ENCODE measurements at regions not wholly inside any gene's neighbourhood (a gene's known extent, or its start where the extent isn't known, plus 50 kb on each side); places are given as distances from the start of the nearest gene placed in this dataset.

- TF ChIP-seq POLR2A (IDR thresholded peaks at IDR 0.05) (no peak), EP300 (IDR thresholded peaks at IDR 0.05) (no peak)
- TF ChIP-seq, protein P1, sequence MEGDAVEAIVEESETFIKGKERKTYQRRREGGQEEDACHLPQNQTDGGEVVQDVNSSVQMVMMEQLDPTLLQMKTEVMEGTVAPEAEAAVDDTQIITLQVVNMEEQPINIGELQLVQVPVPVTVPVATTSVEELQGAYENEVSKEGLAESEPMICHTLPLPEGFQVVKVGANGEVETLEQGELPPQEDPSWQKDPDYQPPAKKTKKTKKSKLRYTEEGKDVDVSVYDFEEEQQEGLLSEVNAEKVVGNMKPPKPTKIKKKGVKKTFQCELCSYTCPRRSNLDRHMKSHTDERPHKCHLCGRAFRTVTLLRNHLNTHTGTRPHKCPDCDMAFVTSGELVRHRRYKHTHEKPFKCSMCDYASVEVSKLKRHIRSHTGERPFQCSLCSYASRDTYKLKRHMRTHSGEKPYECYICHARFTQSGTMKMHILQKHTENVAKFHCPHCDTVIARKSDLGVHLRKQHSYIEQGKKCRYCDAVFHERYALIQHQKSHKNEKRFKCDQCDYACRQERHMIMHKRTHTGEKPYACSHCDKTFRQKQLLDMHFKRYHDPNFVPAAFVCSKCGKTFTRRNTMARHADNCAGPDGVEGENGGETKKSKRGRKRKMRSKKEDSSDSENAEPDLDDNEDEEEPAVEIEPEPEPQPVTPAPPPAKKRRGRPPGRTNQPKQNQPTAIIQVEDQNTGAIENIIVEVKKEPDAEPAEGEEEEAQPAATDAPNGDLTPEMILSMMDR (IDR thresholded peaks at IDR 0.05), result no peak
- no peak overlapping the region for H3K4me3 ChIP-seq
- intact Hi-C loops (cut with DNase I), result no loop called here
- no peaks in the 10 kb centered on the region for H3K27me3 ChIP-seq
- H3K36me3 ChIP-seq, result no peaks in the 10 kb centered on the region
- WGBS, 3 donors, result 78 to 82% (median 81%) methylated on average over 4 of the region's 4 CpGs
- no peaks in the 10 kb centered on the region for H3K4me1 ChIP-seq (ENCODE audit: insufficient read depth)
- no peak overlapping the region for H3K27ac ChIP-seq
- peaks cover 0 to 12% of the 10 kb centered on the region in 2 donors for H3K9me3 ChIP-seq
- DNase-seq, result no peak
Measured at GRCh38 chr1:29563571-29563970, 327.2 kb downstream of the PTPRU start.

GRCh38 chr1:29563092-29563491 lies 326.8 kb downstream of the PTPRU start:
- DNase-seq, result no peak
- Histone ChIP-seq H3K36me3 (no peaks in the 10 kb centered on the region), H3K27me3 (no peaks in the 10 kb centered on the region), H3K27ac (no peak overlapping the region), H3K4me1 (ENCODE audit: insufficient read depth) (no peaks in the 10 kb centered on the region), H3K4me3 (no peak overlapping the region), H3K9me3 (peaks cover 0 to 12% of the 10 kb centered on the region in 2 donors)
- TF ChIP-seq EP300 (IDR thresholded peaks at IDR 0.05) (no peak), POLR2A (IDR thresholded peaks at IDR 0.05) (no peak)
- TF ChIP-seq, protein P1 (IDR thresholded peaks at IDR 0.05), result no peak
- intact Hi-C loops (cut with DNase I), result no loop called here
- WGBS, 3 donors, result 62 to 74% (median 70%) methylated on average over 3 of the region's 3 CpGs

GRCh38 chr1:29559056-29559455 lies 322.7 kb downstream of the PTPRU start:
- Histone ChIP-seq H3K27ac (no peak overlapping the region), H3K27me3 (no peaks in the 10 kb centered on the region), H3K9me3 (no peaks in the 10 kb centered on the region), H3K4me1 (ENCODE audit: insufficient read depth) (no peaks in the 10 kb centered on the region), H3K36me3 (no peaks in the 10 kb centered on the region), H3K4me3 (no peak overlapping the region)
- no peak for DNase-seq
- intact Hi-C loops (cut with DNase I), result no loop called here
- TF ChIP-seq EP300 (IDR thresholded peaks at IDR 0.05) (no peak), POLR2A (IDR thresholded peaks at IDR 0.05) (no peak)
- TF ChIP-seq, protein P1 (IDR thresholded peaks at IDR 0.05), result no peak
- 50 to 81% (median 51%) methylated on average over 3 of the region's 3 CpGs for WGBS, 3 donors

GRCh38 chr1:29557701-29558600 lies 321.6 kb downstream of the PTPRU start:
- TF ChIP-seq, protein P1 (IDR thresholded peaks at IDR 0.05), result no peak
- TF ChIP-seq POLR2A (IDR thresholded peaks at IDR 0.05), result no peak
- no peak for TF ChIP-seq EP300 (IDR thresholded peaks at IDR 0.05)
- no peak overlapping the region for H3K27ac ChIP-seq

More at GRCh38 chr1:29557701-29558600, 321.6 kb downstream of the PTPRU start:
- DNase-seq, result no peak
- Histone ChIP-seq H3K4me3 (no peak overlapping the region), H3K9me3 (no peaks in the 10 kb centered on the region), H3K27me3 (no peaks in the 10 kb centered on the region), H3K4me1 (ENCODE audit: insufficient read depth) (no peaks in the 10 kb centered on the region), H3K36me3 (no peaks in the 10 kb centered on the region)
- intact Hi-C loops (cut with DNase I), result no loop called here
- 54 to 61% (median 58%) methylated on average over 16 of the region's 16 CpGs for WGBS, 3 donors

Data from ovary (tissue), 7 donors.